ENCODE measurements at regions not wholly inside any gene's neighbourhood (a gene's known extent, or its start where the extent isn't known, plus 50 kb on each side); places are given as distances from the start of the nearest gene placed in this dataset.
"Not testable (repeated sequence)": the region's sequence is repeated elsewhere in the genome, so short reads cannot be mapped to it uniquely, and the experiment has no call there.

GRCh38 chr14:19052977-19053376 lies 85.7 kb downstream of the POTEM start:
- H3K4me3 Mint-ChIP-seq (ENCODE audit: unreplicated experiment); H3K27me3 Mint-ChIP-seq (ENCODE audit: unreplicated experiment); H3K9me3 Mint-ChIP-seq (ENCODE audit: unreplicated experiment); H3K27ac Mint-ChIP-seq (ENCODE audit: unreplicated experiment); H3K36me3 Mint-ChIP-seq (ENCODE audit: unreplicated experiment); DNase-seq; H3K4me1 Mint-ChIP-seq (ENCODE audit: low read depth, unreplicated experiment): not testable (repeated sequence)

GRCh38 chr14:19053426-19054050 lies 86.3 kb downstream of the POTEM start:
- H3K36me3 Mint-ChIP-seq (ENCODE audit: unreplicated experiment); H3K4me3 Mint-ChIP-seq (ENCODE audit: unreplicated experiment); H3K4me1 Mint-ChIP-seq (ENCODE audit: low read depth, unreplicated experiment); H3K27me3 Mint-ChIP-seq (ENCODE audit: unreplicated experiment); H3K9me3 Mint-ChIP-seq (ENCODE audit: unreplicated experiment); DNase-seq; H3K27ac Mint-ChIP-seq (ENCODE audit: unreplicated experiment): not testable (repeated sequence)

- not testable (repeated sequence) for H3K4me3 Mint-ChIP-seq (ENCODE audit: unreplicated experiment); H3K4me1 Mint-ChIP-seq (ENCODE audit: low read depth, unreplicated experiment); H3K27me3 Mint-ChIP-seq (ENCODE audit: unreplicated experiment); DNase-seq; H3K36me3 Mint-ChIP-seq (ENCODE audit: unreplicated experiment); H3K9me3 Mint-ChIP-seq (ENCODE audit: unreplicated experiment); H3K27ac Mint-ChIP-seq (ENCODE audit: unreplicated experiment)
These were observed 87.0 kb downstream of the POTEM start for GRCh38 chr14:19054108-19054721.

- H3K27ac Mint-ChIP-seq (ENCODE audit: unreplicated experiment); H3K27me3 Mint-ChIP-seq (ENCODE audit: unreplicated experiment); H3K9me3 Mint-ChIP-seq (ENCODE audit: unreplicated experiment); H3K4me1 Mint-ChIP-seq (ENCODE audit: low read depth, unreplicated experiment); DNase-seq; H3K4me3 Mint-ChIP-seq (ENCODE audit: unreplicated experiment); H3K36me3 Mint-ChIP-seq (ENCODE audit: unreplicated experiment): not testable (repeated sequence)
These were observed 87.7 kb downstream of the POTEM start for GRCh38 chr14:19054934-19055333.

GRCh38 chr14:19059066-19059465 lies 91.8 kb downstream of the POTEM start:
- H3K27me3 Mint-ChIP-seq (ENCODE audit: unreplicated experiment); H3K36me3 Mint-ChIP-seq (ENCODE audit: unreplicated experiment); H3K27ac Mint-ChIP-seq (ENCODE audit: unreplicated experiment); H3K4me3 Mint-ChIP-seq (ENCODE audit: unreplicated experiment); DNase-seq; H3K9me3 Mint-ChIP-seq (ENCODE audit: unreplicated experiment); H3K4me1 Mint-ChIP-seq (ENCODE audit: low read depth, unreplicated experiment): not testable (repeated sequence)

GRCh38 chr14:19061689-19062450 lies 94.6 kb downstream of the POTEM start:
- not testable (repeated sequence) for H3K27me3 Mint-ChIP-seq (ENCODE audit: unreplicated experiment); H3K4me3 Mint-ChIP-seq (ENCODE audit: unreplicated experiment); DNase-seq; H3K27ac Mint-ChIP-seq (ENCODE audit: unreplicated experiment); H3K4me1 Mint-ChIP-seq (ENCODE audit: low read depth, unreplicated experiment); H3K9me3 Mint-ChIP-seq (ENCODE audit: unreplicated experiment); H3K36me3 Mint-ChIP-seq (ENCODE audit: unreplicated experiment)

- H3K4me1 Mint-ChIP-seq (ENCODE audit: low read depth, unreplicated experiment); H3K4me3 Mint-ChIP-seq (ENCODE audit: unreplicated experiment); DNase-seq; H3K9me3 Mint-ChIP-seq (ENCODE audit: unreplicated experiment); H3K36me3 Mint-ChIP-seq (ENCODE audit: unreplicated experiment); H3K27me3 Mint-ChIP-seq (ENCODE audit: unreplicated experiment); H3K27ac Mint-ChIP-seq (ENCODE audit: unreplicated experiment): not testable (repeated sequence)
These were observed 101.7 kb downstream of the POTEM start for GRCh38 chr14:19068957-19069356.

- DNase-seq; H3K4me3 Mint-ChIP-seq (ENCODE audit: unreplicated experiment); H3K4me1 Mint-ChIP-seq (ENCODE audit: low read depth, unreplicated experiment); H3K36me3 Mint-ChIP-seq (ENCODE audit: unreplicated experiment); H3K27me3 Mint-ChIP-seq (ENCODE audit: unreplicated experiment); H3K9me3 Mint-ChIP-seq (ENCODE audit: unreplicated experiment); H3K27ac Mint-ChIP-seq (ENCODE audit: unreplicated experiment): not testable (repeated sequence)
These were observed 105.3 kb downstream of the POTEM start for GRCh38 chr14:19072518-19072917.

- not testable (repeated sequence) for H3K4me3 Mint-ChIP-seq (ENCODE audit: unreplicated experiment); H3K36me3 Mint-ChIP-seq (ENCODE audit: unreplicated experiment); H3K9me3 Mint-ChIP-seq (ENCODE audit: unreplicated experiment); H3K27me3 Mint-ChIP-seq (ENCODE audit: unreplicated experiment); DNase-seq; H3K27ac Mint-ChIP-seq (ENCODE audit: unreplicated experiment); H3K4me1 Mint-ChIP-seq (ENCODE audit: low read depth, unreplicated experiment)
These were observed 121.4 kb downstream of the POTEM start for GRCh38 chr14:19088632-19089031.

GRCh38 chr14:19093227-19093626 lies 126.0 kb downstream of the POTEM start:
- H3K9me3 Mint-ChIP-seq (ENCODE audit: unreplicated experiment); H3K36me3 Mint-ChIP-seq (ENCODE audit: unreplicated experiment); H3K4me3 Mint-ChIP-seq (ENCODE audit: unreplicated experiment); H3K4me1 Mint-ChIP-seq (ENCODE audit: low read depth, unreplicated experiment); DNase-seq; H3K27ac Mint-ChIP-seq (ENCODE audit: unreplicated experiment); H3K27me3 Mint-ChIP-seq (ENCODE audit: unreplicated experiment): not testable (repeated sequence)

GRCh38 chr14:19094731-19095130 lies 127.5 kb downstream of the POTEM start:
- H3K27ac Mint-ChIP-seq (ENCODE audit: unreplicated experiment); H3K36me3 Mint-ChIP-seq (ENCODE audit: unreplicated experiment); DNase-seq; H3K4me3 Mint-ChIP-seq (ENCODE audit: unreplicated experiment); H3K4me1 Mint-ChIP-seq (ENCODE audit: low read depth, unreplicated experiment); H3K9me3 Mint-ChIP-seq (ENCODE audit: unreplicated experiment); H3K27me3 Mint-ChIP-seq (ENCODE audit: unreplicated experiment): not testable (repeated sequence)

GRCh38 chr14:19095167-19095566 lies 127.9 kb downstream of the POTEM start:
- H3K36me3 Mint-ChIP-seq (ENCODE audit: unreplicated experiment), result not testable (repeated sequence)

More at GRCh38 chr14:19095167-19095566, 127.9 kb downstream of the POTEM start:
- H3K4me1 Mint-ChIP-seq (ENCODE audit: low read depth, unreplicated experiment); H3K27me3 Mint-ChIP-seq (ENCODE audit: unreplicated experiment); H3K27ac Mint-ChIP-seq (ENCODE audit: unreplicated experiment); H3K9me3 Mint-ChIP-seq (ENCODE audit: unreplicated experiment); DNase-seq; H3K4me3 Mint-ChIP-seq (ENCODE audit: unreplicated experiment): not testable (repeated sequence)
